SK-N-SH (cell line): ENCODE measurements at regions not wholly inside any gene's neighbourhood (a gene's known extent, or its start where the extent isn't known, plus 50 kb on each side); places are given as distances from the start of the nearest gene placed in this dataset.

Experiments
- CTCF ChIA-PET: fragments of 300-600, 350-600 bp; formaldehyde crosslinking; extraction: SDS; loops from one replicate; lab custom pipeline; 2021; lab: Yijun Ruan, JAX
- POLR2A ChIA-PET: fragments of 350-600 bp; sonication (Branson Sonifier 250); formaldehyde crosslinking; extraction: SDS; loops from one replicate; lab custom pipeline; 2020; ENCODE audit warnings: antibody characterized with exemption, inconsistent platforms; lab: Yijun Ruan, JAX
- DNase-seq: peaks from one replicate; pipeline ENCODE4 v3.0.0; 2012
- H2AFZ ChIP-seq: fragments of 200-600 bp; sonication (generic); 2 replicates; pipeline ENCODE4 v1.8.1; 2016; ENCODE audit warnings: antibody characterized with exemption, mild to moderate bottlenecking, low read depth
- H3F3A ChIP-seq: fragments of 200-600 bp; sonication (generic); replicated peaks from 2 replicates; pipeline ENCODE3; 2016; ENCODE audit warnings: antibody characterized with exemption, mild to moderate bottlenecking; ENCODE audit not compliant: insufficient read depth
- H3K27ac ChIP-seq, 2 experiments: fragments of 200-500 bp in 1 of 2; fragments of 200-600 bp in 1 of 2; sonication (Bioruptor generic) in 1 of 2; sonication (generic), shearing (Covaris generic) in 1 of 2; 2 replicates each; pipeline versions ENCODE4 v1.5.1 to v1.6.1; 2014 to 2016; ENCODE audit warnings: low read depth in 2 of 2, inconsistent platforms in 1 of 2, low read length in 1 of 2, mild to moderate bottlenecking in 1 of 2, mixed read lengths in 1 of 2
- H3K27me3 ChIP-seq: fragments of 200-600 bp; sonication (generic), shearing (Covaris generic); 2 replicates; pipeline ENCODE4 v1.6.1; 2016; ENCODE audit warnings: mixed run types; ENCODE audit not compliant: insufficient read depth
- H3K36me3 ChIP-seq, 2 experiments: fragments of 200-500 bp in 1 of 2; fragments of 200-600 bp in 1 of 2; sonication (Bioruptor generic) in 1 of 2; sonication (generic) in 1 of 2; replicated peaks in 1 of 2; 2 replicates each; pipeline versions ENCODE3 to v1.5.1; 2014 to 2016; ENCODE audit warnings: low read length in 1 of 2, mild to moderate bottlenecking in 1 of 2; ENCODE audit not compliant: insufficient read depth in 2 of 2, control insufficient read depth in 1 of 2
- H3K4me1 ChIP-seq, 2 experiments: fragments of 200-500 bp in 1 of 2; fragments of 200-600 bp in 1 of 2; sonication (Bioruptor generic) in 1 of 2; sonication (generic), shearing (Covaris generic) in 1 of 2; 2 replicates each; pipeline versions ENCODE4 v1.5.1 to v1.6.1; 2014 to 2016; ENCODE audit warnings: low read depth in 1 of 2, low read length in 1 of 2, mixed run types in 1 of 2; ENCODE audit not compliant: insufficient read depth in 2 of 2, control insufficient read depth in 1 of 2
- H3K4me2 ChIP-seq: fragments of 200-600 bp; sonication (generic), shearing (Covaris generic); 2 replicates; pipeline ENCODE4 v1.6.1; 2017; ENCODE audit warnings: mixed run types
- H3K4me3 ChIP-seq, 2 experiments: fragments of 200-500 bp in 1 of 2; fragments of 200-600 bp in 1 of 2; sonication (Bioruptor generic) in 1 of 2; sonication (generic), shearing (Covaris generic) in 1 of 2; 2 replicates each; pipeline versions ENCODE4 v1.5.1 to v1.8.1; 2014 to 2016; ENCODE audit warnings: low read depth in 2 of 2, inconsistent platforms in 1 of 2, low read length in 1 of 2, mild to moderate bottlenecking in 1 of 2, mixed read lengths in 1 of 2, moderate library complexity in 1 of 2
- H3K79me2 ChIP-seq: fragments of 200-600 bp; sonication (generic); 2 replicates; pipeline ENCODE4 v1.8.1; 2017; ENCODE audit warnings: mild to moderate bottlenecking; ENCODE audit not compliant: insufficient read depth
- H3K9ac ChIP-seq: fragments of 200-600 bp; sonication (generic); 2 replicates; pipeline ENCODE4 v1.6.1; 2017; ENCODE audit warnings: mixed run types
- H3K9me2 ChIP-seq: fragments of 200-600 bp; sonication (generic); 2 replicates; pipeline ENCODE4 v1.6.1; 2017; ENCODE audit warnings: mixed run types
- H3K9me3 ChIP-seq: fragments of 200-600 bp; sonication (generic); 2 replicates; pipeline ENCODE4 v1.6.1; 2017; ENCODE audit warnings: mixed run types, mild to moderate bottlenecking, moderate library complexity
- H4K20me1 ChIP-seq: fragments of 200-600 bp; sonication (generic); 2 replicates; pipeline ENCODE4 v1.6.1; 2017; ENCODE audit warnings: mild to moderate bottlenecking, mixed run types; ENCODE audit not compliant: insufficient read depth
- EP300 ChIP-seq, 2 experiments: IDR thresholded peaks; 2 replicates each; pipeline versions ENCODE4 v1.4.0 to v1.6.1; 2012; ENCODE audit warnings: borderline replicate concordance in 1 of 2, low read depth in 1 of 2, low read length in 1 of 2
- FOSL2 ChIP-seq: IDR thresholded peaks from 2 replicates; pipeline ENCODE4 v1.4.0; 2012; ENCODE audit warnings: low read depth, mild to moderate bottlenecking, moderate library complexity, borderline replicate concordance
- FOXJ3 ChIP-seq: sonication (generic); formaldehyde crosslinking; IDR thresholded peaks from 2 replicates; pipeline ENCODE4 v1.5.1; 2020; ENCODE audit warnings: mild to moderate bottlenecking, missing genetic modification reagents
- FOXM1 ChIP-seq: IDR thresholded peaks from 2 replicates; pipeline ENCODE4 v1.4.0; 2012; ENCODE audit warnings: low read depth, mild to moderate bottlenecking
- GABPA ChIP-seq: IDR thresholded peaks from 2 replicates; pipeline ENCODE4 v1.4.0; 2012; ENCODE audit warnings: low read depth, mild to moderate bottlenecking
- JUND ChIP-seq: IDR thresholded peaks from 2 replicates; pipeline ENCODE4 v1.4.0; 2012
- MAX ChIP-seq: IDR thresholded peaks from 2 replicates; pipeline ENCODE4 v1.4.0; 2012; ENCODE audit warnings: low read depth
- NFIC ChIP-seq: IDR thresholded peaks from 2 replicates; pipeline ENCODE4 v1.4.0; 2012; ENCODE audit warnings: borderline replicate concordance
- NRF1 ChIP-seq: IDR thresholded peaks from 2 replicates; pipeline ENCODE4 v1.6.1; 2012; ENCODE audit warnings: low read depth, mild to moderate bottlenecking, low read length
- PBX3 ChIP-seq: IDR thresholded peaks from 2 replicates; pipeline ENCODE4; 2012
- POLR2AphosphoS5 ChIP-seq: IDR thresholded peaks from 2 replicates; pipeline ENCODE4 v1.6.1; 2012; ENCODE audit warnings: low read depth, low read length
- RCOR1 ChIP-seq: fragments of 150-350 bp; IDR thresholded peaks from 2 replicates; pipeline ENCODE4 v1.6.1; 2017; ENCODE audit warnings: antibody characterized with exemption, low read length
- SMC3 ChIP-seq: IDR thresholded peaks from 2 replicates; pipeline ENCODE4 v1.6.1; 2012; ENCODE audit warnings: low read depth, low read length, improper control_type of control experiment
- TAF1 ChIP-seq: IDR thresholded peaks from 2 replicates; pipeline ENCODE4 v1.6.1; 2012; ENCODE audit warnings: low read depth, mild to moderate bottlenecking, low read length, moderate library complexity, borderline replicate concordance
- TEAD4 ChIP-seq: IDR thresholded peaks from 2 replicates; pipeline ENCODE4 v1.4.0; 2012; ENCODE audit warnings: mild to moderate bottlenecking, borderline replicate concordance; ENCODE audit not compliant: insufficient read depth
- WGBS: methylation state at CpG from one replicate; pipeline ENCODE4 v1.1.6; 2017; ENCODE audit warnings: low lambda C conversion rate; 5-methylcytosine and 5-hydroxymethylcytosine counted together
- TF ChIP-seq, protein P1 (sequence below): IDR thresholded peaks from 2 replicates; pipeline ENCODE4 v1.4.0; 2012; ENCODE audit warnings: low read depth, borderline replicate concordance
- TF ChIP-seq, protein P2 (sequence below): fragments of 200-600 bp; sonication (generic); IDR thresholded peaks from 2 replicates; pipeline ENCODE4 v1.6.1; 2017; ENCODE audit warnings: antibody characterized with exemption, mild to moderate bottlenecking, moderate library complexity
- TF ChIP-seq, protein P3 (sequence below): IDR thresholded peaks from 2 replicates; pipeline ENCODE4 v1.4.0; 2012; ENCODE audit warnings: low read depth, borderline replicate concordance

GRCh38 chr18:66329716-66330115 is 274.2 kb downstream of the CDH19 start:
- TF ChIP-seq FOXJ3 (CRISPR knock-in tag) (no peak), GABPA (no peak), TEAD4 (no peak), FOXM1 (no peak), FOSL2 (no peak), MAX (no peak), NFIC (no peak), PBX3 (no peak)
- TF ChIP-seq, protein P1, sequence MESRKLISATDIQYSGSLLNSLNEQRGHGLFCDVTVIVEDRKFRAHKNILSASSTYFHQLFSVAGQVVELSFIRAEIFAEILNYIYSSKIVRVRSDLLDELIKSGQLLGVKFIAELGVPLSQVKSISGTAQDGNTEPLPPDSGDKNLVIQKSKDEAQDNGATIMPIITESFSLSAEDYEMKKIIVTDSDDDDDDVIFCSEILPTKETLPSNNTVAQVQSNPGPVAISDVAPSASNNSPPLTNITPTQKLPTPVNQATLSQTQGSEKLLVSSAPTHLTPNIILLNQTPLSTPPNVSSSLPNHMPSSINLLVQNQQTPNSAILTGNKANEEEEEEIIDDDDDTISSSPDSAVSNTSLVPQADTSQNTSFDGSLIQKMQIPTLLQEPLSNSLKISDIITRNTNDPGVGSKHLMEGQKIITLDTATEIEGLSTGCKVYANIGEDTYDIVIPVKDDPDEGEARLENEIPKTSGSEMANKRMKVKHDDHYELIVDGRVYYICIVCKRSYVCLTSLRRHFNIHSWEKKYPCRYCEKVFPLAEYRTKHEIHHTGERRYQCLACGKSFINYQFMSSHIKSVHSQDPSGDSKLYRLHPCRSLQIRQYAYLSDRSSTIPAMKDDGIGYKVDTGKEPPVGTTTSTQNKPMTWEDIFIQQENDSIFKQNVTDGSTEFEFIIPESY = no peak
- TF ChIP-seq, protein P2, sequence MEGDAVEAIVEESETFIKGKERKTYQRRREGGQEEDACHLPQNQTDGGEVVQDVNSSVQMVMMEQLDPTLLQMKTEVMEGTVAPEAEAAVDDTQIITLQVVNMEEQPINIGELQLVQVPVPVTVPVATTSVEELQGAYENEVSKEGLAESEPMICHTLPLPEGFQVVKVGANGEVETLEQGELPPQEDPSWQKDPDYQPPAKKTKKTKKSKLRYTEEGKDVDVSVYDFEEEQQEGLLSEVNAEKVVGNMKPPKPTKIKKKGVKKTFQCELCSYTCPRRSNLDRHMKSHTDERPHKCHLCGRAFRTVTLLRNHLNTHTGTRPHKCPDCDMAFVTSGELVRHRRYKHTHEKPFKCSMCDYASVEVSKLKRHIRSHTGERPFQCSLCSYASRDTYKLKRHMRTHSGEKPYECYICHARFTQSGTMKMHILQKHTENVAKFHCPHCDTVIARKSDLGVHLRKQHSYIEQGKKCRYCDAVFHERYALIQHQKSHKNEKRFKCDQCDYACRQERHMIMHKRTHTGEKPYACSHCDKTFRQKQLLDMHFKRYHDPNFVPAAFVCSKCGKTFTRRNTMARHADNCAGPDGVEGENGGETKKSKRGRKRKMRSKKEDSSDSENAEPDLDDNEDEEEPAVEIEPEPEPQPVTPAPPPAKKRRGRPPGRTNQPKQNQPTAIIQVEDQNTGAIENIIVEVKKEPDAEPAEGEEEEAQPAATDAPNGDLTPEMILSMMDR = no peak
- Histone ChIP-seq H3K9me3 (no peaks in the 10 kb centered on the region), H3K9me2 (no peaks in the 10 kb centered on the region), H2AFZ (no peak overlapping the region), H3K4me1 (no peaks in the 10 kb centered on the region), H3K27me3 (no peaks in the 10 kb centered on the region), H3K27ac (no peak overlapping the region), H3K9ac (no peak overlapping the region), H3K4me3 (no peak overlapping the region), H4K20me1 (no peaks in the 10 kb centered on the region), H3K4me2 (no peak overlapping the region), H3K79me2 (no peaks in the 10 kb centered on the region), H3K36me3 (no peaks in the 10 kb centered on the region), H3F3A (no peaks in the 10 kb centered on the region)
- 7% methylated on average over 1 of the region's 1 CpG for WGBS
- ChIA-PET CTCF (interaction anchor here (1.3 kb wide), 1 partner anchor 10 kb away, joined by 3 read pairs; no protein-coding TSS in a partner anchor), POLR2A (no interaction called here)
- DNase-seq = no peak

- Histone ChIP-seq H2AFZ (no peak overlapping the region), H3K4me1 (no peaks in the 10 kb centered on the region), H3K36me3 (no peaks in the 10 kb centered on the region), H3K79me2 (no peaks in the 10 kb centered on the region), H3K4me2 (no peak overlapping the region), H3K4me3 (no peak overlapping the region), H3F3A (no peaks in the 10 kb centered on the region), H3K9me2 (no peaks in the 10 kb centered on the region), H3K9me3 (no peaks in the 10 kb centered on the region), H3K27ac (no peak overlapping the region), H4K20me1 (no peaks in the 10 kb centered on the region), H3K9ac (no peak overlapping the region), H3K27me3 (no peaks in the 10 kb centered on the region)
- TF ChIP-seq FOXJ3 (CRISPR knock-in tag) (no peak), JUND (no peak), NRF1 (no peak), TAF1 (no peak), SMC3 (no peak), POLR2AphosphoS5 (no peak), MAX (no peak), GABPA (no peak), NFIC (no peak), EP300 (IDR thresholded peaks at IDR 0.05; ENCODE audit: borderline replicate concordance in 1 of 2, low read depth in 1 of 2, low read length in 1 of 2) (no peak), RCOR1 (no peak)
- TF ChIP-seq, protein P3, sequence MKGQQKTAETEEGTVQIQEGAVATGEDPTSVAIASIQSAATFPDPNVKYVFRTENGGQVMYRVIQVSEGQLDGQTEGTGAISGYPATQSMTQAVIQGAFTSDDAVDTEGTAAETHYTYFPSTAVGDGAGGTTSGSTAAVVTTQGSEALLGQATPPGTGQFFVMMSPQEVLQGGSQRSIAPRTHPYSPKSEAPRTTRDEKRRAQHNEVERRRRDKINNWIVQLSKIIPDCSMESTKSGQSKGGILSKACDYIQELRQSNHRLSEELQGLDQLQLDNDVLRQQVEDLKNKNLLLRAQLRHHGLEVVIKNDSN = no peak
- TF ChIP-seq, protein P1 = no peak
- no peak for DNase-seq
- POLR2A ChIA-PET = no interaction called here
- CTCF ChIA-PET = no interaction called here
- 23% methylated on average over 4 of the region's 4 CpGs for WGBS
These were observed 275.5 kb downstream of the CDH19 start for GRCh38 chr18:66328296-66328878.
